Astrocyte of the spinal cord (primary cell): ENCODE measurements at regions not wholly inside any gene's neighbourhood (a gene's known extent, or its start where the extent isn't known, plus 50 kb on each side); places are given as distances from the start of the nearest gene placed in this dataset.

Experiments used
- DNase-seq: peaks from one replicate; pipeline ENCODE4 v3.0.0; 2011; ENCODE audit warnings: low read depth, low spot score
- H3K4me3 ChIP-seq: 2 replicates; pipeline ENCODE4 v1.5.1; 2011; ENCODE audit warnings: low read depth, mild to moderate bottlenecking, low read length, moderate library complexity
- CTCF ChIP-seq: IDR thresholded peaks from 2 replicates; pipeline ENCODE4 v1.5.1; 2012; ENCODE audit warnings: low read depth, mild to moderate bottlenecking, low read length, inconsistent platforms
- in situ Hi-C: cut with HindIII; loops from 2 replicates; pipeline ENCODE4 v1.10.0; 2017; ENCODE audit warnings: low sequenced_read_pairs

- in situ Hi-C loops = no loop called here
- DNase-seq = no peak
- no peak overlapping the region for H3K4me3 ChIP-seq
- no peak for TF ChIP-seq CTCF
Observed at GRCh38 chrX:23598575-23598974, 68.7 kb upstream of the PRDX4 start.

GRCh38 chrX:23603501-23603900, 63.8 kb upstream of the PRDX4 start:
- TF ChIP-seq CTCF = no peak
- no peak for DNase-seq
- no peak overlapping the region for H3K4me3 ChIP-seq
- in situ Hi-C loops = no loop called here

GRCh38 chrX:23610495-23610894, 56.8 kb upstream of the PRDX4 start:
- DNase-seq = no peak
- H3K4me3 ChIP-seq = no peak overlapping the region
- in situ Hi-C loops = no loop called here
- no peak for TF ChIP-seq CTCF

GRCh38 chrX:23612846-23613245, 54.4 kb upstream of the PRDX4 start:
- DNase-seq = no peak
- no peak overlapping the region for H3K4me3 ChIP-seq
- TF ChIP-seq CTCF = no peak
- in situ Hi-C loops = no loop called here

- DNase-seq = peak; percentile 18
- in situ Hi-C loops = no loop called here
- TF ChIP-seq CTCF = peak; percentile 67
- H3K4me3 ChIP-seq = no peak overlapping the region
Observed at GRCh38 chrX:23616361-23616760, 50.9 kb upstream of the PRDX4 start.
